Tibial nerve (tissue), 4 donors: ENCODE measurements at regions not wholly inside any gene's neighbourhood (a gene's known extent, or its start where the extent isn't known, plus 50 kb on each side); places are given as distances from the start of the nearest gene placed in this dataset.

ENCODE experiments used
- DNase-seq, 2 donors: peaks; one replicate each; pipeline ENCODE4 v3.0.0-alpha.2; 2019; ENCODE audit warnings: low spot score in 2 of 2
- H3K27ac ChIP-seq, 4 donors: fragments of 200-600 bp; sonication (generic) in 3 of 4; one replicate each; pipeline ENCODE4 v1.5.1; 2017 to 2019; ENCODE audit warnings: mild to moderate bottlenecking in 1 of 4
- H3K27me3 ChIP-seq, 2 donors: fragments of 200-600 bp; sonication (generic) in 1 of 2; one replicate each; pipeline versions ENCODE4 v1.5.1 to v1.6.0; 2017 to 2019
- H3K36me3 ChIP-seq, 3 donors: fragments of 200-600 bp; sonication (generic); one replicate each; pipeline ENCODE4 v1.5.1; 2018 to 2019
- H3K4me1 ChIP-seq, 4 donors: fragments of 200-600 bp; sonication (generic) in 3 of 4; one replicate each; pipeline ENCODE4 v1.5.1; 2017 to 2019
- H3K4me3 ChIP-seq, 4 donors: fragments of 200-600 bp; sonication (generic) in 3 of 4; one replicate each; pipeline ENCODE4 v1.5.1; 2017 to 2019; ENCODE audit warnings: mild to moderate bottlenecking in 1 of 4, moderate library complexity in 1 of 4
- H3K9me3 ChIP-seq, 4 donors: fragments of 200-600 bp; sonication (generic) in 3 of 4; one replicate each; pipeline ENCODE4 v1.5.1; 2017 to 2019
- CTCF ChIP-seq, 5 experiments: fragments of 200-600 bp in 3 of 5; fragments of 450-650 bp in 2 of 5; sonication (generic) in 3 of 5; IDR thresholded peaks; one replicate each; pipeline ENCODE4 v1.5.1; 2016 to 2019; ENCODE audit warnings: antibody characterized with exemption in 5 of 5, mild to moderate bottlenecking in 3 of 5, moderate library complexity in 2 of 5
- EP300 ChIP-seq, 2 donors: sonication (generic); formaldehyde crosslinking; IDR thresholded peaks; one replicate each; pipeline ENCODE4 v1.6.1; 2017; ENCODE audit warnings: antibody characterized with exemption in 2 of 2, mild to moderate bottlenecking in 1 of 2
- POLR2A ChIP-seq, 2 donors: fragments of 450-650 bp; IDR thresholded peaks; one replicate each; pipeline ENCODE4 v1.6.1; 2017; ENCODE audit warnings: antibody characterized with exemption in 2 of 2, mild to moderate bottlenecking in 2 of 2, moderate library complexity in 2 of 2
- WGBS, 2 donors: methylation state at CpG; one replicate each; pipeline ENCODE4 v1.1.5; 2018; 5-methylcytosine and 5-hydroxymethylcytosine counted together

GRCh38 chr2:183359867-183360266 is 235.6 kb downstream of the NUP35 start:
- 83 to 84% methylated on average over 2 of the region's 2 CpGs for WGBS, 2 donors
- H3K4me3 ChIP-seq, result no peak overlapping the region
- no peaks in the 10 kb centered on the region for H3K4me1 ChIP-seq
- no peaks in the 10 kb centered on the region for H3K9me3 ChIP-seq
- DNase-seq, result no peak
- H3K36me3 ChIP-seq, result no peaks in the 10 kb centered on the region
- no peaks in the 10 kb centered on the region for H3K27me3 ChIP-seq
- TF ChIP-seq CTCF (IDR thresholded peaks at IDR 0.05) (no peak), POLR2A (IDR thresholded peaks at IDR 0.05) (no peak), EP300 (IDR thresholded peaks at IDR 0.05) (no peak)
- no peak overlapping the region for H3K27ac ChIP-seq

DNA sequence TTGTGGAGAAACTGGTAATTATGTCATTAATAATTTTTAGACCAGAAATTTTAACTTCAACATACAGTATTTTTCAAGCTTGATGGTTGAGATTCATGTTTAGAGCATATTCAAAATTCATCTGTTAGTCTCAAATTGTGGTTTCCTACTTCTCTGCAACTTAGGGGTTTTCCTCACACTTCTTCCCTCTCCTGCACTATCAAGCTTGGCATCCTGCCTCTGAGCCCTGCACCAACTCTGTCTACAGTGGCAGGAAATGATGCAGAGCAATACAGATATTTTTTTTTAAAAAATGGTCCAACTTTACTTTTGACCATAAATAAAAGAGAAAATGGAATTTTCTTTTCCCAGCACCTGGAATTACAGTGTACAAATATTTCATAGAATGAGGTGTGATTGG is 247.3 kb downstream of the NUP35 start:
- Histone ChIP-seq H3K4me1 (no peaks in the 10 kb centered on the region), H3K4me3 (no peak overlapping the region), H3K27ac (no peak overlapping the region), H3K9me3 (no peaks in the 10 kb centered on the region), H3K36me3 (no peaks in the 10 kb centered on the region), H3K27me3 (no peaks in the 10 kb centered on the region)
- DNase-seq, result no peak
- TF ChIP-seq EP300 (IDR thresholded peaks at IDR 0.05) (no peak), POLR2A (IDR thresholded peaks at IDR 0.05) (no peak), CTCF (IDR thresholded peaks at IDR 0.05) (no peak)

DNA sequence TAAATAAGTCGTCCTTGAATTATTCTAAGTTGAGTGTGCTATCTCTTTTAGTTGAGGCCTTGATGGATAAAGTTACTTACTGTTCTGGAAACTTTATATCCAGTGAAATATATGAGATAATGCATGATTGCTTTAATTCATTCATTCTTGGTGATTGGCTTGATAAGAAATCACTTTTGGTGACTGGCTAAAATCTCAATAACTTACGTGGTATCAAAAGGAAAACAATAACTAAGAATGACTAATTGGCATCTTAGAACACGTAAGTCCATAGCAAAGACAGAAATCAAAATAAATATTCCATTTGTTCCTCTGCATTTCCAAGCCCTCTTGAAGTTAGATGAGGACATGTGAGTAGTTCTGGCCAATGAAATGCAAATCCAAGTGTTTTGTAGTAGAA is 251.6 kb downstream of the NUP35 start:
- Histone ChIP-seq H3K4me1 (no peaks in the 10 kb centered on the region), H3K36me3 (no peaks in the 10 kb centered on the region), H3K27ac (no peak overlapping the region), H3K4me3 (no peak overlapping the region), H3K9me3 (no peaks in the 10 kb centered on the region), H3K27me3 (no peaks in the 10 kb centered on the region)
- WGBS, 2 donors, result 88 to 89% methylated on average over 3 of the region's 3 CpGs
- TF ChIP-seq EP300 (IDR thresholded peaks at IDR 0.05), result no peak
- DNase-seq, result no peak

DNA sequence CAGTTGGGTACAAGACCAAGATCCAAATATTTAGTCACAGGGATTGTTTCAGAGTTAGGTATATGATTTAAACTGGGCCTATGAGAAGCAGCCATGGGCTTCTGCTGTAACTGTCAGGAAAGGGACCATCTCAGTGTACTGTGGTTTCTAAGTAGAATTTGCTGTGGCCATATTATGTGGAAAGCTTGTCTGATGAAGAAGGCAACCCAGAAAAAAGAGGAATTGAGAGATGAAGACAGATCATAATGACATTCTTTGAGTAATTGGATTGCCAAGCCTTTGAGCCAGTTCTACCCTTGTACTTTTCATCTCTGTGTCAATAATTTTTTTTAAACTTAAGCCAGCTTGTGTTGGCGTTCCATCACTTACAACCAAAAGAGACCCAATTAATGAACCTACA is 259.6 kb downstream of the NUP35 start:
- Histone ChIP-seq H3K36me3 (no peaks in the 10 kb centered on the region), H3K27ac (no peak overlapping the region), H3K4me3 (no peak overlapping the region), H3K27me3 (no peaks in the 10 kb centered on the region), H3K4me1 (no peaks in the 10 kb centered on the region), H3K9me3 (peaks cover 0 to 29% (median 0%) of the 10 kb centered on the region in 4 donors)
- no peak for TF ChIP-seq CTCF (IDR thresholded peaks at IDR 0.05)
- TF ChIP-seq POLR2A (IDR thresholded peaks at IDR 0.05), result no peak
- TF ChIP-seq EP300 (IDR thresholded peaks at IDR 0.05), result no peak
- WGBS, 2 donors, result 100% methylated on average over 1 of the region's 1 CpG
- DNase-seq, result no peak

GRCh38 chr2:183389546-183390080 is 265.4 kb downstream of the NUP35 start:
- 83 to 92% methylated on average over 1 to 2 of the region's 2 CpGs for WGBS, 2 donors
- no peak for TF ChIP-seq EP300 (IDR thresholded peaks at IDR 0.05)

GRCh38 chr2:183390109-183390508 is 265.9 kb downstream of the NUP35 start:
- Histone ChIP-seq H3K27ac (no peak overlapping the region), H3K9me3 (peaks cover 0 to 46% (median 0%) of the 10 kb centered on the region in 4 donors), H3K27me3 (no peaks in the 10 kb centered on the region), H3K36me3 (no peaks in the 10 kb centered on the region), H3K4me3 (no peak overlapping the region), H3K4me1 (no peaks in the 10 kb centered on the region)
- 69 to 83% methylated on average over 3 of the region's 4 CpGs for WGBS, 2 donors
- DNase-seq, result no peak
- TF ChIP-seq POLR2A (IDR thresholded peaks at IDR 0.05) (no peak), CTCF (IDR thresholded peaks at IDR 0.05) (no peak), EP300 (IDR thresholded peaks at IDR 0.05) (no peak)

More at GRCh38 chr2:183389546-183390080, 265.4 kb downstream of the NUP35 start:
- Histone ChIP-seq H3K36me3 (no peaks in the 10 kb centered on the region), H3K27ac (no peak overlapping the region), H3K4me1 (no peaks in the 10 kb centered on the region), H3K4me3 (no peak overlapping the region), H3K9me3 (peaks cover 0 to 45% (median 0%) of the 10 kb centered on the region in 4 donors), H3K27me3 (no peaks in the 10 kb centered on the region)
- DNase-seq, result no peak
